Endothelial cell of umbilical vein (primary cell): ENCODE measurements at regions not wholly inside any gene's neighbourhood (a gene's known extent, or its start where the extent isn't known, plus 50 kb on each side); places are given as distances from the start of the nearest gene placed in this dataset.
"Not testable (repeated sequence)": the region's sequence is repeated elsewhere in the genome, so short reads cannot be mapped to it uniquely, and the experiment has no call there.

ENCODE experiments used
- EZH2 ChIP-seq: IDR thresholded peaks from 2 replicates; pipeline ENCODE4 v1.6.1; 2012; ENCODE audit warnings: borderline replicate concordance, low read depth, mild to moderate bottlenecking, moderate library complexity, low read length, inconsistent platforms; ENCODE audit not compliant: severe bottlenecking
- GATA2 ChIP-seq: IDR thresholded peaks from 2 replicates; pipeline ENCODE4 v1.7.0; 2011; ENCODE audit warnings: low read depth, mild to moderate bottlenecking, moderate library complexity, mixed read lengths, low read length; ENCODE audit not compliant: insufficient read length, insufficient read depth
- JUN ChIP-seq: IDR thresholded peaks from 2 replicates; pipeline ENCODE4 v1.6.1; 2011; ENCODE audit warnings: borderline replicate concordance, low read depth; ENCODE audit not compliant: insufficient read length, insufficient read depth
- MYC ChIP-seq: IDR thresholded peaks from one replicate; pipeline ENCODE4 v1.6.1; 2011; ENCODE audit warnings: mild to moderate bottlenecking, low read depth, low read length
- POLR2A ChIP-seq: IDR thresholded peaks from 2 replicates; pipeline ENCODE4 v1.6.1; 2012; ENCODE audit warnings: low read depth, mild to moderate bottlenecking, control low read depth, low read length
- POLR2AphosphoS5 ChIP-seq: IDR thresholded peaks from 2 replicates; pipeline ENCODE4 v1.6.1; 2012; ENCODE audit warnings: low read depth, mild to moderate bottlenecking, control low read depth, low read length, moderate library complexity; ENCODE audit not compliant: insufficient read depth
- TF ChIP-seq, protein P1 (sequence below), 2 donors: IDR thresholded peaks; 1 replicate in 1 of 2; 2 replicates in 1 of 2; pipeline ENCODE4 v1.5.1; 2011; ENCODE audit warnings: low read length in 2 of 2, mild to moderate bottlenecking in 2 of 2, moderate library complexity in 2 of 2, control low read depth in 1 of 2, inconsistent platforms in 1 of 2, low read depth in 1 of 2; ENCODE audit not compliant: insufficient read depth in 1 of 2; ENCODE audit errors: extremely low read depth in 1 of 2
- TF ChIP-seq, protein P2 (sequence below): IDR thresholded peaks from 2 replicates; pipeline ENCODE4 v1.6.1; 2011; ENCODE audit not compliant: insufficient read depth, insufficient read length

DNA sequence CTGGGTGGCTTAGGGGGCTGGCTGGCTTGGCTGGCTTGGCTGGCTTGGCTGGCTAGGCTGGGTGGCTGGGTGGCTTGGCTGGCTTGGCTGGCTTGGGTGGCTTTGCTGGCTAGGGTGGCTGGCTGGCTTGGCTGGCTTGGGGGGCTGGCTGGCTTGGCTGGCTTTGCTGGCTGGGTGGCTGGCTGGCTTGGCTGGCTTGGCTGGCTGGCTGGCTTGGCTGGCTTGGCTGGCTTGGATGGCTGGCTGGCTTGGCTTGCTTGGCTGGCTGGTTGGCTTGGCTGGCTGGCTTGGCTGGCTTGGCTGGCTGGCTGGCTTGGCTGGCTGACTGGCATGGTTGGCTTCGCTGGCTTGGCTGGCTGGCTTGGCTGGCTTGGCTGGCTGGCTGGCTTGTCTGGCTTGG lies 439.4 kb downstream of the GOLGA6L6 start:
- TF ChIP-seq, protein P1, sequence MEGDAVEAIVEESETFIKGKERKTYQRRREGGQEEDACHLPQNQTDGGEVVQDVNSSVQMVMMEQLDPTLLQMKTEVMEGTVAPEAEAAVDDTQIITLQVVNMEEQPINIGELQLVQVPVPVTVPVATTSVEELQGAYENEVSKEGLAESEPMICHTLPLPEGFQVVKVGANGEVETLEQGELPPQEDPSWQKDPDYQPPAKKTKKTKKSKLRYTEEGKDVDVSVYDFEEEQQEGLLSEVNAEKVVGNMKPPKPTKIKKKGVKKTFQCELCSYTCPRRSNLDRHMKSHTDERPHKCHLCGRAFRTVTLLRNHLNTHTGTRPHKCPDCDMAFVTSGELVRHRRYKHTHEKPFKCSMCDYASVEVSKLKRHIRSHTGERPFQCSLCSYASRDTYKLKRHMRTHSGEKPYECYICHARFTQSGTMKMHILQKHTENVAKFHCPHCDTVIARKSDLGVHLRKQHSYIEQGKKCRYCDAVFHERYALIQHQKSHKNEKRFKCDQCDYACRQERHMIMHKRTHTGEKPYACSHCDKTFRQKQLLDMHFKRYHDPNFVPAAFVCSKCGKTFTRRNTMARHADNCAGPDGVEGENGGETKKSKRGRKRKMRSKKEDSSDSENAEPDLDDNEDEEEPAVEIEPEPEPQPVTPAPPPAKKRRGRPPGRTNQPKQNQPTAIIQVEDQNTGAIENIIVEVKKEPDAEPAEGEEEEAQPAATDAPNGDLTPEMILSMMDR (IDR thresholded peaks at IDR 0.05; ENCODE audit: extremely low read depth in 1 of 2, insufficient read depth in 1 of 2, low read depth in 1 of 2, low read length in 2 of 2), result not testable (repeated sequence)
- TF ChIP-seq POLR2A, EZH2, POLR2AphosphoS5, GATA2, MYC, JUN: not testable (repeated sequence)
- TF ChIP-seq, protein P2, sequence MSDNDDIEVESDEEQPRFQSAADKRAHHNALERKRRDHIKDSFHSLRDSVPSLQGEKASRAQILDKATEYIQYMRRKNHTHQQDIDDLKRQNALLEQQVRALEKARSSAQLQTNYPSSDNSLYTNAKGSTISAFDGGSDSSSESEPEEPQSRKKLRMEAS, result not testable (repeated sequence)
